BLaER1 treated with 17β-estradiol and CSF1 and Interleukin-3, amounts not matched to agents 10 nM and 100 nM (cell line): ENCODE measurements at regions not wholly inside any gene's neighbourhood (a gene's known extent, or its start where the extent isn't known, plus 50 kb on each side); places are given as distances from the start of the nearest gene placed in this dataset.

Experiments used
- H3K27ac ChIP-seq, 11 experiments: shearing (Covaris generic); formaldehyde crosslinking; 2 replicates each; pipeline ENCODE4 v1.8.1; 2022
- H3K27me3 ChIP-seq, 11 experiments: shearing (Covaris generic); formaldehyde crosslinking; 2 replicates each; pipeline ENCODE4 v1.8.1; 2022
- H3K36me3 ChIP-seq, 11 experiments: shearing (Covaris generic); formaldehyde crosslinking; 2 replicates each; pipeline ENCODE4 v1.8.1; 2022
- H3K4me1 ChIP-seq, 10 experiments: shearing (Covaris generic); formaldehyde crosslinking; 2 replicates each; pipeline ENCODE4 v1.8.1; 2022
- H3K4me2 ChIP-seq, 11 experiments: shearing (Covaris generic); formaldehyde crosslinking; 2 replicates each; pipeline ENCODE4 v1.8.1; 2022
- H3K4me3 ChIP-seq, 10 experiments: shearing (Covaris generic); formaldehyde crosslinking; 2 replicates each; pipeline ENCODE4 v1.8.1; 2022
- H3K9ac ChIP-seq, 11 experiments: shearing (Covaris generic); formaldehyde crosslinking; 2 replicates each; pipeline ENCODE4 v1.8.1; 2022
- H3K9me3 ChIP-seq, 11 experiments: shearing (Covaris generic); formaldehyde crosslinking; replicated peaks in 1 of 11; 2 replicates each; pipeline ENCODE4 v1.8.1; 2022
- H4K20me1 ChIP-seq, 11 experiments: shearing (Covaris generic); formaldehyde crosslinking; 2 replicates each; pipeline ENCODE4 v1.8.1; 2022
- Cebpa-rat ChIP-seq, 11 experiments: shearing (Covaris generic); IDR thresholded peaks; 2 replicates each; pipeline ENCODE4 v1.8.1; 2022

GRCh38 chr7:41116817-41117216 lies 586.1 kb downstream of the INHBA start:
- Histone ChIP-seq H3K4me2 (no peak overlapping the region), H3K9me3 (no peaks in the 10 kb centered on the region), H3K4me3 (no peak overlapping the region), H4K20me1 (no peaks in the 10 kb centered on the region), H3K27me3 (no peaks in the 10 kb centered on the region), H3K9ac (no peak overlapping the region), H3K4me1 (no peaks in the 10 kb centered on the region), H3K36me3 (no peaks in the 10 kb centered on the region), H3K27ac (no peak overlapping the region)
- TF ChIP-seq Cebpa-rat (IDR thresholded peaks at IDR 0.05) = no peak

- no peak overlapping the region for H3K27ac ChIP-seq
- H3K9ac ChIP-seq = no peak overlapping the region
- no peaks in the 10 kb centered on the region for H4K20me1 ChIP-seq
- no peak overlapping the region for H3K4me3 ChIP-seq
- no peaks in the 10 kb centered on the region for H3K9me3 ChIP-seq
- H3K4me1 ChIP-seq = no peaks in the 10 kb centered on the region
- H3K4me2 ChIP-seq = no peak overlapping the region
- no peak for TF ChIP-seq Cebpa-rat (IDR thresholded peaks at IDR 0.05)
- no peaks in the 10 kb centered on the region for H3K36me3 ChIP-seq
- H3K27me3 ChIP-seq = no peaks in the 10 kb centered on the region
Observed at GRCh38 chr7:41116337-41116736, 586.6 kb downstream of the INHBA start.

- Histone ChIP-seq H3K36me3 (no peaks in the 10 kb centered on the region), H3K27me3 (no peaks in the 10 kb centered on the region), H3K4me1 (no peaks in the 10 kb centered on the region), H3K4me3 (no peak overlapping the region), H3K9ac (no peak overlapping the region), H3K27ac (no peak overlapping the region), H3K4me2 (no peak overlapping the region), H3K9me3 (no peaks in the 10 kb centered on the region), H4K20me1 (no peaks in the 10 kb centered on the region)
- TF ChIP-seq Cebpa-rat (IDR thresholded peaks at IDR 0.05) = no peak
Observed at GRCh38 chr7:41114691-41115090, 588.2 kb downstream of the INHBA start.

GRCh38 chr7:41114131-41114530 lies 588.8 kb downstream of the INHBA start:
- Histone ChIP-seq H3K4me2 (no peak overlapping the region), H3K4me3 (no peak overlapping the region), H3K36me3 (no peaks in the 10 kb centered on the region), H3K9ac (no peak overlapping the region), H3K27ac (no peak overlapping the region), H3K4me1 (no peaks in the 10 kb centered on the region), H3K27me3 (no peaks in the 10 kb centered on the region), H3K9me3 (no peaks in the 10 kb centered on the region), H4K20me1 (no peaks in the 10 kb centered on the region)
- TF ChIP-seq Cebpa-rat (IDR thresholded peaks at IDR 0.05) = no peak

- Histone ChIP-seq H3K27me3 (no peaks in the 10 kb centered on the region), H3K36me3 (no peaks in the 10 kb centered on the region), H3K4me1 (no peaks in the 10 kb centered on the region), H3K9ac (no peak overlapping the region), H3K4me3 (no peak overlapping the region), H3K4me2 (no peak overlapping the region), H3K27ac (no peak overlapping the region), H4K20me1 (no peaks in the 10 kb centered on the region), H3K9me3 (no peaks in the 10 kb centered on the region)
- TF ChIP-seq Cebpa-rat (IDR thresholded peaks at IDR 0.05) = no peak
Observed at GRCh38 chr7:41113719-41114118, 589.2 kb downstream of the INHBA start.

- H3K36me3 ChIP-seq = no peaks in the 10 kb centered on the region
- H4K20me1 ChIP-seq = no peaks in the 10 kb centered on the region
- no peaks in the 10 kb centered on the region for H3K4me1 ChIP-seq
- H3K4me2 ChIP-seq = no peak overlapping the region
- H3K9ac ChIP-seq = no peak overlapping the region
- no peaks in the 10 kb centered on the region for H3K9me3 ChIP-seq
- no peaks in the 10 kb centered on the region for H3K27me3 ChIP-seq
- no peak overlapping the region for H3K27ac ChIP-seq
- no peak for TF ChIP-seq Cebpa-rat (IDR thresholded peaks at IDR 0.05)
- no peak overlapping the region for H3K4me3 ChIP-seq
Observed at GRCh38 chr7:41110186-41110585, 592.7 kb downstream of the INHBA start.

GRCh38 chr7:41108821-41109220 lies 594.1 kb downstream of the INHBA start:
- Histone ChIP-seq H3K27ac (no peak overlapping the region), H3K4me1 (peaks cover 0 to 1% (median 0%) of the 10 kb centered on the region in 10 experiments; a peak in 2 of 20 replicates), H3K4me3 (no peak overlapping the region)

GRCh38 chr7:41107938-41108448 lies 594.9 kb downstream of the INHBA start:
- Histone ChIP-seq H3K4me2 (no peak overlapping the region), H3K9me3 (no peaks in the 10 kb centered on the region), H3K4me3 (no peak overlapping the region), H4K20me1 (no peaks in the 10 kb centered on the region), H3K36me3 (no peaks in the 10 kb centered on the region), H3K27ac (no peak overlapping the region), H3K9ac (no peak overlapping the region), H3K4me1 (peaks cover 0 to 9% (median 0%) of the 10 kb centered on the region in 10 experiments; a peak in 3 of 20 replicates), H3K27me3 (no peaks in the 10 kb centered on the region)
- no peak for TF ChIP-seq Cebpa-rat (IDR thresholded peaks at IDR 0.05)

More at GRCh38 chr7:41108821-41109220, 594.1 kb downstream of the INHBA start:
- no peaks in the 10 kb centered on the region for H4K20me1 ChIP-seq
- H3K4me2 ChIP-seq = no peak overlapping the region
- no peak for TF ChIP-seq Cebpa-rat (IDR thresholded peaks at IDR 0.05)
- H3K9ac ChIP-seq = no peak overlapping the region
- no peaks in the 10 kb centered on the region for H3K36me3 ChIP-seq
- H3K27me3 ChIP-seq = no peaks in the 10 kb centered on the region
- H3K9me3 ChIP-seq = no peaks in the 10 kb centered on the region

- H3K9ac ChIP-seq = no peak overlapping the region
- H3K4me1 ChIP-seq = peaks cover 0 to 15% (median 0%) of the 10 kb centered on the region in 10 experiments; a peak in 3 of 20 replicates
- H3K4me3 ChIP-seq = no peak overlapping the region
- H4K20me1 ChIP-seq = no peaks in the 10 kb centered on the region
- no peaks in the 10 kb centered on the region for H3K27me3 ChIP-seq
- H3K36me3 ChIP-seq = no peaks in the 10 kb centered on the region
- H3K27ac ChIP-seq = no peak overlapping the region
- no peak overlapping the region for H3K4me2 ChIP-seq
- no peaks in the 10 kb centered on the region for H3K9me3 ChIP-seq
- TF ChIP-seq Cebpa-rat (IDR thresholded peaks at IDR 0.05) = no peak
Observed at GRCh38 chr7:41107330-41107937, 595.5 kb downstream of the INHBA start.

GRCh38 chr7:41104631-41105030 lies 598.3 kb downstream of the INHBA start:
- no peak for TF ChIP-seq Cebpa-rat (IDR thresholded peaks at IDR 0.05)
- Histone ChIP-seq H3K4me2 (no peak overlapping the region), H3K4me3 (no peak overlapping the region), H4K20me1 (no peaks in the 10 kb centered on the region), H3K4me1 (peaks cover 0 to 15% (median 0%) of the 10 kb centered on the region in 10 experiments; a peak in 3 of 20 replicates), H3K27ac (no peak overlapping the region), H3K27me3 (no peaks in the 10 kb centered on the region), H3K9ac (no peak overlapping the region), H3K36me3 (no peaks in the 10 kb centered on the region), H3K9me3 (no peaks in the 10 kb centered on the region)
